GM12891 (cell line): ENCODE measurements at regions not wholly inside any gene's neighbourhood (a gene's known extent, or its start where the extent isn't known, plus 50 kb on each side); places are given as distances from the start of the nearest gene placed in this dataset.

ENCODE experiments used
- DNase-seq: peaks from one replicate; pipeline ENCODE4 v3.0.0; 2011; ENCODE audit warnings: low spot score; ENCODE audit not compliant: insufficient read length
- FAIRE-seq: peaks from 2 replicates; lab custom pipeline; 2011; peaks lifted over from hg19 to GRCh38; lab: Jason Lieb, UNC
- PAX5 ChIP-seq: IDR thresholded peaks from 2 replicates; pipeline ENCODE4 v1.6.1; 2011; ENCODE audit warnings: low read length, moderate library complexity, mild to moderate bottlenecking; ENCODE audit not compliant: insufficient read depth, severe bottlenecking
- POLR2A ChIP-seq: IDR thresholded peaks from 2 replicates; pipeline ENCODE4 v1.6.1; 2011; ENCODE audit warnings: low read depth, low read length, control low read depth
- POLR2AphosphoS5 ChIP-seq: IDR thresholded peaks from 2 replicates; pipeline ENCODE4 v1.6.1; 2011; ENCODE audit warnings: low read depth, low read length, control low read depth
- POU2F2 ChIP-seq: IDR thresholded peaks from 2 replicates; pipeline ENCODE4 v1.6.1; 2011; ENCODE audit warnings: low read depth, mild to moderate bottlenecking, control low read depth, low read length, moderate library complexity
- SPI1 ChIP-seq: IDR thresholded peaks from 2 replicates; pipeline ENCODE4 v1.6.1; 2011; ENCODE audit warnings: low read depth, low read length, control low read depth
- TAF1 ChIP-seq: IDR thresholded peaks from 2 replicates; pipeline ENCODE4 v1.6.1; 2011; ENCODE audit warnings: low read depth, low read length, control low read depth

GRCh38 chr4:185862340-185862739, 50.3 kb upstream of the SORBS2 start:
- no peak for FAIRE-seq
- TF ChIP-seq POU2F2 (no peak), POLR2AphosphoS5 (no peak), PAX5 (no peak), POLR2A (no peak), TAF1 (no peak), SPI1 (no peak)
- no peak for DNase-seq

GRCh38 chr4:185863946-185864345, 52.0 kb upstream of the SORBS2 start:
- TF ChIP-seq PAX5 (no peak), POLR2A (no peak), POU2F2 (no peak), SPI1 (no peak), POLR2AphosphoS5 (no peak), TAF1 (no peak)
- DNase-seq, result no peak
- no peak for FAIRE-seq

GRCh38 chr4:185865901-185866328, 53.9 kb upstream of the SORBS2 start:
- no peak for TF ChIP-seq POU2F2
- no peak for TF ChIP-seq SPI1
- no peak for TF ChIP-seq TAF1
- TF ChIP-seq PAX5, result no peak
- TF ChIP-seq POLR2A, result no peak
- TF ChIP-seq POLR2AphosphoS5, result no peak
- no peak for DNase-seq
- FAIRE-seq, result no peak

- DNase-seq, result no peak
- FAIRE-seq, result no peak
- TF ChIP-seq SPI1, result no peak
- no peak for TF ChIP-seq TAF1
- no peak for TF ChIP-seq POU2F2
- TF ChIP-seq POLR2A, result no peak
- no peak for TF ChIP-seq POLR2AphosphoS5
- no peak for TF ChIP-seq PAX5
Observed at GRCh38 chr4:185867770-185868169, 55.8 kb upstream of the SORBS2 start.

- no peak for FAIRE-seq
- TF ChIP-seq PAX5, result no peak
- TF ChIP-seq TAF1, result no peak
- no peak for TF ChIP-seq POLR2AphosphoS5
- no peak for TF ChIP-seq POLR2A
- no peak for TF ChIP-seq POU2F2
- no peak for TF ChIP-seq SPI1
- DNase-seq, result no peak
Observed at GRCh38 chr4:185868983-185869382, 57.0 kb upstream of the SORBS2 start.

GRCh38 chr4:185869427-185869826, 57.4 kb upstream of the SORBS2 start:
- TF ChIP-seq PAX5 (no peak), POLR2A (no peak), SPI1 (no peak), TAF1 (no peak), POU2F2 (no peak), POLR2AphosphoS5 (no peak)
- no peak for DNase-seq
- no peak for FAIRE-seq

GRCh38 chr4:185870366-185870765, 58.4 kb upstream of the SORBS2 start:
- FAIRE-seq, result no peak
- no peak for TF ChIP-seq POLR2AphosphoS5
- TF ChIP-seq SPI1, result no peak
- TF ChIP-seq POU2F2, result no peak
- no peak for DNase-seq

- no peak for TF ChIP-seq TAF1
- TF ChIP-seq POLR2AphosphoS5, result no peak
- no peak for TF ChIP-seq SPI1
- TF ChIP-seq POLR2A, result no peak
- TF ChIP-seq PAX5, result no peak
- no peak for TF ChIP-seq POU2F2
- DNase-seq (no peak), FAIRE-seq (no peak)
Observed at GRCh38 chr4:185872747-185873380, 60.9 kb upstream of the SORBS2 start.

GRCh38 chr4:185874516-185875230, 62.7 kb upstream of the SORBS2 start:
- no peak for DNase-seq
- no peak for TF ChIP-seq POLR2A
- TF ChIP-seq SPI1, result no peak
- no peak for TF ChIP-seq TAF1
- no peak for TF ChIP-seq PAX5
- no peak for TF ChIP-seq POLR2AphosphoS5
- no peak for FAIRE-seq

- DNase-seq (no peak), FAIRE-seq (no peak)
- no peak for TF ChIP-seq POLR2A
- no peak for TF ChIP-seq SPI1
- TF ChIP-seq TAF1, result no peak
- TF ChIP-seq POLR2AphosphoS5, result no peak
Observed at GRCh38 chr4:185875316-185875907, 63.4 kb upstream of the SORBS2 start.
